Activated CD8-positive, alpha-beta memory T cell treated with anti-CD3 and anti-CD28 coated beads for 36 hours (primary cell): ENCODE measurements at regions not wholly inside any gene's neighbourhood (a gene's known extent, or its start where the extent isn't known, plus 50 kb on each side); places are given as distances from the start of the nearest gene placed in this dataset.

Experiments used
- CTCF ChIA-PET: fragments of 350-600 bp; sonication (Branson Sonifier 250); formaldehyde crosslinking; loops from one replicate; lab custom pipeline; 2021; ENCODE audit warnings: antibody characterized with exemption; lab: Charles Lee
- POLR2A ChIA-PET: fragments of 350-600 bp; sonication (Branson Sonifier 250); formaldehyde crosslinking; loops from one replicate; lab custom pipeline; 2021; ENCODE audit warnings: antibody characterized with exemption; lab: Charles Lee

- ChIA-PET POLR2A (no interaction called here), CTCF (no interaction called here)
Observed at GRCh38 chr1:229759037-229759435, 133.0 kb downstream of the URB2 start.

- CTCF ChIA-PET: interaction anchor here (0.6 kb wide), 1 partner anchor 95 kb away, joined by 3 read pairs; no protein-coding TSS in a partner anchor
- POLR2A ChIA-PET: no interaction called here
Observed at GRCh38 chr1:229759586-229759985, 133.5 kb downstream of the URB2 start.

DNA sequence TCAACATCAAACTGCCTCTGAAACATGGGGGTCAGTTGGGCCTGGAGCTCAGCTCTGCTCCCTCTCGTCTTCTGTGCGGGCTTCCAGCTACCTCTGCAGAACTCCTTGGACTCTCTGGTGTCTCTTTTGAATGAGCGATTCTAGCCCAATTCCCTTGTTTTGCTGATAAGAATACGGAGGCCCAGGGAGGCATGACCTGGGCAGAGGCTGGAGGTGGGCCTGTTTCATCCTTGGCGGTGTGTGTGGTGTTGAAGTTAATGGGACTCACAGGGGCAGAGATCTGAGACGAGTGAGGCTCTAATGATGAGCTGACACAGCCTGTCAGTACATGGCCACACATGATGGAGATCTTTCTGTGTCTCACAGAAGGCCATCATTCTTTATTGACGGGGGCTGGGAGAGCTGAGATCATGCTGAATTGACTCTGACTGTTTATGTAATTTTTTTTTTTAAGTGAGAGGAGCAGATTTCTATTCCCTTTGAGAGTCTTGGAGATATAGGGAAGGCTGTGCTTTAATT is 134.5 kb downstream of the URB2 start:
- ChIA-PET CTCF (no interaction called here), POLR2A (no interaction called here)

DNA sequence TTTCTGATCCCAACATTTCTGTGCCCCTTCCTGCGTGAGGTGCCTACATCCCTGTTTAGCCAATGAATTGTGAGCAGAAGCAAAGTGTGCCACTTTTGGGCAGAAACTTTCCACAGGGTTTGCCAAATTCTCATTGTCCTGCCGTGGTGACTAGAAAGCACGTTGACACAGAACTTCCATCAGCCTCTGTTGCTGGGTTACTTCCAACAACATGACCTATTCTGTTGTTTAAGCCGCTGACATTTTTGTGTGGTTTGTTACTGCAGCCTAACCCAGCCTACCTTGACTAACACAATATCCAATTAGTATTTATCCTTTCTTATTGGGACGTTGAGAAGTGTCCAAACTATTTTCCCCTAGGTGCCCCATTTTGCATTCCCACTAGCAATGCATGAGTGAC is 136.8 kb downstream of the URB2 start:
- ChIA-PET POLR2A (no interaction called here), CTCF (no interaction called here)

DNA sequence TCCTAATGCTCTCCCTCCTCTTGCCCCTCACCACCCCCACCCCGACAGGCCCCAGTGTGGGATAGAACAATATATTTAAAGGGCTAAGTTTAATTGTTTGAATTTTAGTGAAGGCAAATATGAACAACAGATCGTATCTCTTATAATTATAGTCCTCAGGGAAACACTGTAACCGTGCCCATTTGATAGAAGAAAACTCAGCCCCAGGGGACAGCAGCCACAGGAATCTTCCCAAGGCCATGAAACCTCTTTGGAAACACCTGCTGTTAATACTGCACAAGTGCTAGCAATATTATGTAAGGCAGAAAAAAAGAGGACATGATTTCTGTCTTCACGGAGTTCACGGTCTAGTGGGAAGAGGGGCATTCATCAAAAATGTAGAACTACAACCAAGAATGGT is 142.2 kb downstream of the URB2 start:
- ChIA-PET CTCF (no interaction called here), POLR2A (no interaction called here)

DNA sequence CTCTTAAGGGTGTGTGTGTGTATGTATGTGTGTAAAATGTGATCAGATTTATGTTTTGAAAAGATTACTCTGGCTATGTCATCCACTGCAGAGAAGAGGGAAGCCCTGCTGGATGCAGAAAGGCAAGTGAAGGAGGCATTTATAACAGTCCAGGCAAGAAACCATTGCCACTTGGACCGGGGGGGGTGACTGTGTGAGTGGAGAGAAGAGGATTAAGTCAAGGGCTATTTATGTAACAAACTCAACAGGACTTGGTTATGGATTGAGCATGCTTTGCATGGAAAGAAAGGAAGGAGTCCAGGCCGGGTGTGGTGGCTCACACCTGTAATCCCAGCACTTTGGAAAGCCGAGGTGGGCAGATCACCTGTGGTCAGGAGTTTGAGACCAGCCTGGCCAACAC is 143.0 kb downstream of the URB2 start:
- POLR2A ChIA-PET: no interaction called here

DNA sequence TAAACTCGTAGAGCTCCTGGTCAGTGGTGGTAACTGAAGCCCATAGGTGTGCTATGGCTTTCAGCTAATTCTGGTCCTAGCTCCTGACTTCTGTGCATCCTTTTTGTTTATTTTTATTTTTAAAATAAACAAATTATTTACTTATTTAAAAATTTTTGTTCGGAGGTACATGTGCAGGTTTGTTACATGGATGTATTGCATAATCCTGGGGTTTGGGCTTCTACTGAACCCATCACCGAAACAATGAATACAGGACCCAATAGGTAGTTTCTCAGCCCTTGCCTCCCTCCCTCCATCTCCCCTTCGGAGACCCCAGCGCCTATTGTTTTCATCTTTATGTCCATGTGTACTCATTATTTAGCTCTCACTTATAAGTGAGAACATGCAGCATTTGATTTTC is 143.8 kb downstream of the URB2 start:
- POLR2A ChIA-PET: no interaction called here
- CTCF ChIA-PET: no interaction called here

More for the DNA sequence above, 143.0 kb downstream of the URB2 start:
- CTCF ChIA-PET: no interaction called here

GRCh38 chr1:229778794-229779193 is 152.7 kb downstream of the URB2 start:
- POLR2A ChIA-PET: no interaction called here
- CTCF ChIA-PET: no interaction called here

- POLR2A ChIA-PET: no interaction called here
- CTCF ChIA-PET: no interaction called here
Observed at GRCh38 chr1:229781453-229781852, 155.4 kb downstream of the URB2 start.

- ChIA-PET POLR2A (no interaction called here), CTCF (no interaction called here)
Observed at GRCh38 chr1:229782469-229782868, 156.4 kb downstream of the URB2 start.

DNA sequence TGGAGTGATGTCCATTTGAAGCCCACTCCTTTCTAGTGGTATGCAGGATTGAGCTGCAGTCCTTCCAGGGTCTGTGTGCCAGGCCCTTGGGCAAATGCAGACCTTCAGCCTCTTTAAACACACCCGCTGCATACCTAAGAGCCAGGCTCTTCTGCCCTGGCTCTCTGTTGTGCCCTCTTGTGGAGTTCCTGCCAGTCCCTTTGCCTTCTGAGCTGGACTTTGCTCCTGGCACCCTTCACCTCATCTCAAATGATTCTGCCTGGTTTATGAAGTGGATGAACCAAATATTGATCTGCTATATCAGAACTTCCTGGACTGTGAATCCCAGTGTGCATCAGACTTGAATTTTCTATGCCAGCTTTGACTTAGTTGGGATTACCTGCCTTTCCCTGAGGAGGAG is 158.8 kb downstream of the URB2 start:
- ChIA-PET CTCF (interaction anchor here (1.2 kb wide), 1 partner anchor 15 kb away, joined by 3 read pairs; no protein-coding TSS in a partner anchor), POLR2A (no interaction called here)

GRCh38 chr1:229786974-229787610 is 161.0 kb downstream of the URB2 start:
- CTCF ChIA-PET: no interaction called here

DNA sequence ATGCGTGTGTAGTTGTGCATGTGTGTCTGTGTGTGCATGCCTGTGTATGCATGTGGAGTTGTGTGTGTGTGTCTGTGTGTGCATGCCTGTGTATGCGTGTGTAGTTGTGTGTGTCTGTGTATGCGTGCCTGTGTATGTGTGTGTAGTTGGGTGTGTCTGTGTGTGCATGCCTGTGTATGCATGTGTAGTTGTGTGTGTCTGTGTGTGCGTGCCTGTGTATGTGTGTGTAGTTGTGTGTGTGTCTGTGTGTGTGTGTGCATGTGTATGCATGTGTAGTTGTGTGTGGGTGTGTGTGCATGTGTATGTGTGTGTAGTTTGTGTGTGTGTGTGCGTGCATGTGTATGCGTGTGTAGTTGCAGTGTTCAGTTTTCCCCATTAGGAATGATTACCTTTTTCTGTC is 162.0 kb downstream of the URB2 start:
- CTCF ChIA-PET: no interaction called here
- POLR2A ChIA-PET: no interaction called here

More at GRCh38 chr1:229786974-229787610, 161.0 kb downstream of the URB2 start:
- POLR2A ChIA-PET: no interaction called here

DNA sequence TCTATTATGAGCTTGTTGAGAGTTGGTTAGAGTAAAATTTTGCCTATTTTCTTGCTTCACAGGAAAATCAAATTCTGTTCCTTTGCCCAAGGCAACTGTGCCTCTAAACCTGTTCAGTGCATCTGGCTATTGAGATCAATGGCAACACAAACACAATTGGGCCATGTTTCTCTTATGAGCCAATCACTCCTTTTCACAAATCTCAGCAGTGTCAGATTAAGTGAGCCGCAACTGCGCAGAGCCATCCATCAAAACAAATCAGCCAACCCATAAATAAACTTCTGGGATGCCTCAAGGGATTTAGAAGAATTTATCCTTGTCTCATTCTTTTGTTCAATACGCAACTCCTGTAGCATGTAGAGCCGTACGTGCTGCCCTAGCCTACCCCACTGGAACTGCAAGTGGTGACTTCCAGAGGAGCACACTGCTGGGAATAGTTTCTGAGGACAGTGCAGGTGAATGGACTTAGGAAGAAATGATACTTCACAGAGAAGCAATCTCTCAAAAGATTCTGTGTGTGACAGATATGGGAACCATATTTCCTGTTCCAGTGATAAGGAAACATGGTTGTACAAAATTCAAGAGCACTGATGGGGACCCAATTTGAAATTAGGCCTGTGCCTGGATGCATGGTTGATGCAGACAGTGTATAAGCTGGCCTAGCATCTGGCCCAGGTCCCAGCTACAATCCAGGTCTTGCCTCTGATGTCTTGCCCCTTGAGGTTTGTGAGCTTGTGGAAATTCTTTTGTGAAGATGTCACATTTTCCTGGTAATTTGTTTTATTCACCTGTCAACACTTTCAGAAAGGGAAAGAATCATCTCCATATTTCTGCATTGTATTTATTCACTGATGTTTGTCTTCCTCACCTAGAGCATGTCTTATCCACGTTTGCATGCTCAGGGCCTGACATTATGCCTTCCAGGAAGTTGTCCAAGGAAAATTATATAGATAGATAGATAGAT is 166.2 kb downstream of the URB2 start:
- ChIA-PET CTCF (no interaction called here), POLR2A (no interaction called here)

GRCh38 chr1:229793488-229793887 is 167.4 kb downstream of the URB2 start:
- POLR2A ChIA-PET: no interaction called here
- CTCF ChIA-PET: no interaction called here

DNA sequence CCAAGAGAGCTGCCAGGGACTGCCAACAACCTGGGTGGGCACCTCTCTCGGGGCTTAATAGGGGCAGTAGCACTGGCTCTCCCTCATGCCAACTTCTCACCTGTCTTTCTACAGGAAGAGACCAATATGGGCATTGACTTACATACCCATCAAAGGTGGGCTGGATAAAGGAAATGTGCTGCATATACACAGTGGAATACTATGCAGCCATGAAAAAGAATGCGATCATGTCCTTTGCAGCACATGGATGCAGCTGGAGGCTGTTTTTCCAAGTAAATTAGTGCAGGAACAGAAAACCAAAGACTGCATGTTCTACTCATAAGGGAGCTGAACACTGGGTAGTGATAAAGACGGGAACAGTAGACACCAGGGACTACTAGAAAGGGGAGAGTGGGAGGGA is 172.5 kb downstream of the URB2 start:
- CTCF ChIA-PET: no interaction called here
- POLR2A ChIA-PET: no interaction called here

GRCh38 chr1:229803626-229804217 is 177.7 kb downstream of the URB2 start:
- CTCF ChIA-PET: no interaction called here
- POLR2A ChIA-PET: no interaction called here

DNA sequence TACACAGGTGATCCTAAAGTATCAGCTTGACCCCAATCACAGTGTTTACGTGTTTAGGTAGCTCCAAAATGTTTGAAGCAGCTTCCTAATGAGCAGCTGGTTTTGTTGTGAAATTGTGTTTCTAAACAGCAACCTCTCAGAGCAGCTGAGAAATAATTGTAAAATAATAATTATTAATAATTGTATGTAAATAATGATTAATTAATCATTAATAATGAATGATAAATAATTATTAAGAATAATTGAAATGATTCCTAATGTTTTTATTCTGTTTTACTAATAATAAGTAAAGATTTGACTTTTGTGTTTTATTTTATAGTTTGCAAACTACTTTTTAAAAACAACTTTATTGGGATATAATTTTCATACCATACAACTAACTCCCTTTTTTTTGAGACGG is 182.2 kb downstream of the URB2 start:
- CTCF ChIA-PET: no interaction called here
- POLR2A ChIA-PET: no interaction called here

- POLR2A ChIA-PET: no interaction called here
- CTCF ChIA-PET: no interaction called here
Observed at GRCh38 chr1:229810140-229810539, 184.1 kb downstream of the URB2 start.

DNA sequence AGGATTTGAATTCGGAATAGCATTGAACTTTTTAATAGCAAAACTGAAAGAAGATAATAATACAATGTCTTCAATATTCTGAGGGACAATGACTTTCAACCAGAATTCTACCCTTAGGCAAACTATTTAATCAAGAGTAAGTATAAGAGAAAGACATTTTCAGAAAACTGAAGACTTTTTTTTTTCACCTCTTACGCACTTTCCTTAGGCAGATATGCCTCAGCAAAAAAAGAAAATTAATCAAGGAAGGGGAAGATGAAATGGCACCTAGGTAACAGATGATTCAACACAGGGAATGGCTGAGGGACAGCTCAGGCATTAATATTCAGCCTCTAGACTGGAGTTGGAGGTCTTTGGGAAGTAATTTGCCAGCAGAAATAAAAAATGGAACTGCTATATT is 184.9 kb downstream of the URB2 start:
- ChIA-PET POLR2A (no interaction called here), CTCF (no interaction called here)
